ENCODE measurements at regions not wholly inside any gene's neighbourhood (a gene's known extent, or its start where the extent isn't known, plus 50 kb on each side); places are given as distances from the start of the nearest gene placed in this dataset.

DNA sequence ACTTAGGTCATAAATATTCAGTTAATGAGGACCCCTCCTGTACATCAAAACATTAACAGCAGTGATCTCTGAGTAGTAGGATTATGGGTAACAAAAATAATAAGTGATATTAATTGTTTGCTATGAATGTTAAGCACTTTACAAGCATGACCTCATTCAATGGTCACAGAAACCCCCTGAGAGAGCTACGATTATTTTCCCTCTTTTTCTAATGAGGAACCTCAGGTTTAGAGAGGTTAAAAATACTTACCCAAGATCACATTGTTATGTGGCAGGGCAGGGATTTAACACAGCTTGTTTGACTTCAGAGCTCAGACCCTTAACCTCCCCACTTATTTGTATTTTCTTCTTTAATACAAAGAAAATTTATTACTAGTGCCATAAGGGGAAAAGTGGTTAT, 228.2 kb downstream of the TBL1XR1 start:
- no peak for DNase-seq

DNA sequence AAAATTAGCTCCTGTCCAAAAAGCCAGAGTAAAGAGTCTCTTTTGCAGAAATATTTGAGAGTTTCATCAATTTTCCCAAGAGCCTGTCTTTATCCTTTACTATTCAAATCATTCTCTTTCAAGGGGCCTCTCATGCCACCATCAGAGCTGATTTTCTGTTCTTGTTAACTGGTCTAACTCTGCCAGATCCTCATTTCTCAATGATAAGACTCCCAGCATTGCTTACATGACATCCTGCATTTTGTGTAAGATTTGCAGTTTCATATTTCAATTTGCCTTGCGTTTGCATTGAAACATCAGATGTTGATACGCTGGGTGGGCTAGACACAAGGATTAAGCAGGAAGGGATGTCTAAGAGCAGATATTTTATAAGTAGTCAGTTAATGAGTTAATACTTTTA, 228.7 kb downstream of the TBL1XR1 start:
- DNase-seq: no peak

DNA sequence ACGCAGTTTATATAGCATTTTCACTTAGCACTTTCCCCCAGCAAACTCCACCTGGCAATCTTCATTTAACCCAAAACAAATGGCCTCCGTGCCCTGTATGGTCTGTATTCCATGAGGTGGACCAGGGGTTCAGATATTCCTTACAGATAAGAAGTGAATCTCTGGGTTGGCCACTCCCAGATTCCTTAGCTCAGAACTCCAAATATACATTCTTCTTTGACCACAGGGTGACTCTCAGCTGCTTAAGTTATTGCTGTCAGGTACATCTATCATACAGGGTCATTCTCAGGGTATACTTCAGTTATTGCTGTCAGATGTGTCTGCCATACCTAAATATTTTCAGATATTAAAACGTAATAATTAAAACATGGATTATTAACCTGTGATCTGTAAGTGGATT, 229.8 kb downstream of the TBL1XR1 start:
- no peak for DNase-seq

DNA sequence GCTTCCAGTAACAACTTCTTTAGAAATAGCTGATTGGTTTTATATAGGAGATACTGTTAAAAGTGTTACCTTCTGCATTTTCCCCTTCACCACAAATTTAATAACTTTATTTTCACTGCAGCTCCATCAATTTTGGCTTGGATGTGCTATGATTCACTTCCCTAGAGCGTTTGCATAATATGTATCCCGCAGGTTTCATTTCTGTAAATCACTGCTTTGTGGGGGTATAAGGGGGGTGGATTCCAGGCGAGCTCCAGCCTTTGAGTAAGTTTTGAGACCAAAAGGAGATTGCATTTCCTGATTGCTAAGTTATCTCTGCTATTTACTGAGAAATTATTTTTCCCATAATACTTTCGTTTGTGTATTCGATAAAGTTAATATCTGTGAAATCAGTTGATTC, 232.6 kb downstream of the TBL1XR1 start:
- DNase-seq: no peak

DNA sequence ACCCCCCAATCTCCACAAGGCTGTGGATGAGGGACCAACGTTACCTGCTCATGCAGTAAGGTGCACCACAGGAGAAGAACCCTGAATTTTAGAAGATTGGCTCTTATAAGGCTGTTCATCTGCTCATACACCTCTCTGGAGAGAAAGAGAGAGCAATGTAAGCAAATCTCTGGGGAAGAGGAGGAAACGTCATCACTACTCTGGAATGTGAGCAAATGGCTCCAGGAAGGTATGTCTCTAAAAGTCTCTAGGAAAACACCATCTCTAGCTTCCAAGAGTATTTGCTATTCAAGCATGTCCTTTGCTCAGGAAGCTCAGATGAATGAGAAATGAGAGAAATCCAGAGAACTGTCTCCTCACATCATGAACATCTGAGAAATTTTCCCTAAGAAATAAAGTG, 235.4 kb downstream of the TBL1XR1 start:
- no peak for DNase-seq

DNA sequence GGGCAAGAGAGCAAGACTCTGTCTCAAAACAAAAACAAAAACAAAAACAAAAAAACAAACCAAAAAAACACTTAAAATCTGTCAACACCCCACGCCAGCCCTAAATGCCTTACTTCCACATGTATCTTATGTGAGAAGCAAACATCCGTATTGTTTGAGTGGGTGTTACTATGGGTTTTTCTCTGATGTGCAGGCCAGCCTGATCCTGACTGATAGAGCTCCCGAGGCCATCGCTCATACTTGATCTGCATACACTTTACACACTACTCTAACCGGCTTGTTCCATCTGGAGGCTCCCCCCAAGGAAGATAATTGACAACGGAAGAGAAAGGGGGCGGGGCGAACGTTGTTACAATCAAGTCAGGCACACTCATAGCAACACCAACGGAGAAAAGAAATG, 237.4 kb downstream of the TBL1XR1 start:
- no peak for DNase-seq

DNA sequence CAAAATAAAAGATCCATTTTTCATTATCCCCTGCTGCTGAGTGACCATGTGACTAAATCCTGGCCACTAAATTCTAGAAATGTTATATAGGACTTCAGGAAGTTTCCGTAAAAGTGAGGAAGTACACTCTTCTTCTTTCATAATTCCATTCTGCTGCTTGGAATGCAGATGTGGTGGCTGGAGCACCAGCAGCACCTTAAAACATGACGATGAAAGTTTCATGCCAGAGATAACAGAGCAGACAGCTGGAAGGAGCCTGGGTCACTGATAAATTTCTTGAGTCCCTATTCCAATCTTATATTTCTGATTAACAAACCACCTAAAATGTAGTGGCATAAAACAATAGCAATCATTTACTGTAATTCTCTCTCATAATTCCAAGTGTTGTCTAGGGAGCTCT, 238.7 kb downstream of the TBL1XR1 start:
- no peak for DNase-seq

DNA sequence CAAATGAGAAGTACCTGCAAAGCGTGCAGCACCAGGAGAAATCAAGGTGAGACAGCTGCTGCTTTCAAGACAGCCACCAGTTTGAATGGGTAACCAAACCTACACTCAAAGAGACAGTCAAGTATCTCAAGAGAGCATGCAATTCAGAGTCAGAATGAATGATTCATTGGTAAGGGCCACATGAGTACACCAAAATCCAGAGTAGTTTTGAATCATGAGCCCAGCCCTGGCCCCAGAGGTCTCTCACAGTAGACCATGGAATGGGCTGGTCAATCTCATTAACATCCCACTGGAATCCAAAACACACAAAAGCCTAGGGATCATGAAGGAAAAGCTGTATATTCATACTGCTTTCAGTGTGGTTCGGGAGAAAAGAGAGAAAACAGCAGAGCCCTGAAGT, 242.8 kb downstream of the TBL1XR1 start:
- no peak for DNase-seq

DNA sequence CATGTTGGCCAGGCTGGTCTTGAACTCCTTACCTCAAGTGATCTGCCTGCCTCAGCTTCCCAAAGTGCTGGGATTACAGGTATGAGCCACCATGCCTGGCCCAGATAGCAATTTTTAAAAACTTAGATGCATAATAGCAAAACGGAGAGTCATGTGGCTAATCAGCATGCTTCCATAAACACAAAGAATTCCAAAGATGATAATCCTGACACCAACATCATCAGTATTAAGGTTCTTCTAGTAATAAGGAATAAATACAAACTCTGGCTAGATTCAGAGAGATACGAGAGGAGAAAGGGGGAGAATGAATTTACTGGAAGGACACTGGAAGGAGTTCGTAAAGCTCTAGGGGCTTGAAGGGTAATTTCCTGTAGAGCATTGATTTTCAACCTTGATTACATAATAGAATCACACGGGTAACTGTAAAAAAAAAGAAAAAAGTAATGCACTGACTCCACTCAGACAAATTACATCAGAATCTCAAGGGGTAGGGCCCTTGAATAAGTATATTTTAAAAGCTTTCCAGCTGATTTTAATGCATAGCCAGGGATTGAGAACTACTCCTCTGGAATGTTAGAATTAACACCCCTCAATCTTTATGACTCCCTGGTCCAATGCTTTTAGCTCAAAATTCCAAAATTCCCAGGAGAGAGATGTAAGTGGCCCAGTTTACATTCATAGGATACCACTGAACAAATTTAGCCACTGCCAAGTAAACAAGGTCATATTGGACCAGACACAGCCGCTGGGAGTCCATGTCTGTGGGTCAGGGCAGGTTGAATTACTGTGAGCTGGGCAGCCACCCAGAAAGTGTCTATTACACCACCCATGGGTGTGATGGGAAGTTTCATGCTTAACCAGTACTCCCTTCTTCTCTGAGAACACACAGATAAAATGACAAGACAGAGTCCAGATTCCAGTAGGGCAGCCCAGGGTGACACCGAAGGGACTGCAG, 243.9 kb downstream of the TBL1XR1 start:
- no peak for DNase-seq

DNA sequence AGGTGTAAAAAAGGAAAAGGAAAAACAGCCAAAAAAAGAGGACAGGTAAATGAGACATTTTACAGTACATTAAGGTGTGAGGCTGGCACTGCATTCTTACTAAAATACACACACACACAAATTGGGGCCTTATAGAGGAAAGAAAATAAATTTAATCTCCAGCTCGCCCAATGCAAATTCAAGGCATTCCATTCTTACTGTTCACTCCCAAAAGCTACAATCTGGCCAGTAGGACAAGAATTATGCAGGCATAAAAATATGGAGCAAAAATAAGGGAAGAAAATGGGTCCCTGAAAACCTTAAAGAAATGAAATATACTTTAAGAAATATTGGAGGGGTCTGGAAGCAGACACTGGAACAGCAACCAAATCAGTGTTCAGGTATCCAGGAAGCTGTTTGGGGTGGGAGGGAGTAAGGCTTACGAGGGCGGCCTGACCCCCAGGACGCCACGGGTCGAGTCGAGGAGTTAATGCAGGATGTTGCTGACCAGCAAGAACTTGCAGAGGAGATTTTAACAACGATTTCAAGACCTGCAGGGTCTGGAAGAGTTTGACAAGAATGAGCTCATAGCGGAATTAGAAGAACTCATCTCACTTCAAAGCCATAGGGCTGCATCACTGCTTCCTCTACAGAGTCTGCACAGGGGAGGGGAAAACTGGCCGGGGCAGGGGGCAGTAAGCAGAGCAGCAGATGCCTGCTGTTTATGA, 245.5 kb downstream of the TBL1XR1 start:
- DNase-seq: no peak

DNA sequence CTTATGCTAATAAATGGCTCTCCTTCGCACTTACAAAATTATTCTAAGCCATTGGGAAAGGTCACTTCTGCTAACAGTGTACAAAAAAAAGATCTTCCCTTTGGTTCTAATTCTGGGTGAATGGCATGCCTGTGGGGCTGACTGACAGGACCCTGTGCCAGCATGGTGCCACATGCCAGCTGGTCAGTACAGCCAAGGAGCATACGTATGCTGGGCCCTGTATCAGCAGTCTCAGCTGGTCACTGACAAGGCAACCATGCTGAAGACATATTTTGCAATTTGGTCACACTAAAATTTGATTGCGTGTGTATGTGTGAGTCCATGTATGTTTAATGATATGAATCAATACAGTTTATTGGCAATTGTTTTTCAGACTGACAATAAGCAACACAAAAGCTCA, 246.1 kb downstream of the TBL1XR1 start:
- DNase-seq: no peak

DNA sequence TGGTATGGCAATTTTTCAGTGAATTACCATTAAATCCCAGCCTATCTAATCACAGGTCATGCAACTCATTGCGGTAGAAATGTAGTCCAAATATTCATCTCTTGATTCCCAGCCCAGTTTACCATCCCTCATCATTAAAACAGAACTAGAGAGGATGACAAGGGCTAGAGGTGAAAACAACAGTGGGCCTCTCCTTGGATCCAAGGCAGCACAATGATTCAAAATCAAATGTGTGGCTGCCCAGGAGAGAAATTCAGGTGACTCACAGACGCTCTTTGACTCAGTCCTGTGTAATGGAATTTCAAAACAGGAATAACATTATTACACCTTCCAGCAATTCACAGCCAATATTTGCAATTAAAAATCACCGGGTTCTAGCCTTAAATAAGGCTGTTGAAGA, 246.5 kb downstream of the TBL1XR1 start:
- DNase-seq: no peak

DNA sequence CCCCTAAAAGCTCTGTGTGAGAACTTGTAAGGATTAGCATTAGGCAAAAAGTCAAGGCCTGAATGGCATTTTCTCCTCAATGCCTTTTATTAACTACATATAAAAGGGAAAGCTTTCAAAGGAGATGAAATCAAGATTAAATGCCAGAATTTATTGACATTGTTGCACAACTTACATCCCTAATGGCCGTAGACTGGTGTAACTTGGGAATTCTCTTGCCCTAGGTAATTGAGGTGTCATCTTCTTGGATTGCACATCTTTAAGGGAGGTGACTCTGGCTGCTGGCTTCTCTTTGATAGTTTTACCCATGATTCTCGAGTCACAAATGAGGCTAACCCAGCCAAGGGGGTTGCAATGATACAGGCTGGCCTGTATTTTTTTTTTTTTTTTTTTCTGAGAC, 249.1 kb downstream of the TBL1XR1 start:
- no peak for DNase-seq

DNA sequence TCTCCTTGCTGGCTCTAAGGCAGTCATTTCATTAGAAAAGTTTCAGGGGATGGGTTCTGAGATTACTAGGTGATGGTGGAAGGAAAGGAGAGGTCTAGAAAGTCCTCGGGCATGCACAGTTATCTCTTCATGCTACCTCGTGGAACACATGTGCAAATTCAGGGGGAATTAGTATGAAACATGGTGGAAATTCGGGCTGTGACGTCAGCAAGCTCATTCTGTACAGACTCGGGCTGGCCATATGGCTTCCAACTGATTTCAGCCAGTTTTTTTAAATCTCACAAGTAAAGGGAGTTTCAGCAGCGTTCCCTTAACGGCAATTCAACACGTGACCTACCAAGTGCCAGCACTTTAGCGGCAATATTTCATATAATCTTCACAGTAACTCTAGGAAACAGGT, 251.1 kb downstream of the TBL1XR1 start:
- DNase-seq: no peak

DNA sequence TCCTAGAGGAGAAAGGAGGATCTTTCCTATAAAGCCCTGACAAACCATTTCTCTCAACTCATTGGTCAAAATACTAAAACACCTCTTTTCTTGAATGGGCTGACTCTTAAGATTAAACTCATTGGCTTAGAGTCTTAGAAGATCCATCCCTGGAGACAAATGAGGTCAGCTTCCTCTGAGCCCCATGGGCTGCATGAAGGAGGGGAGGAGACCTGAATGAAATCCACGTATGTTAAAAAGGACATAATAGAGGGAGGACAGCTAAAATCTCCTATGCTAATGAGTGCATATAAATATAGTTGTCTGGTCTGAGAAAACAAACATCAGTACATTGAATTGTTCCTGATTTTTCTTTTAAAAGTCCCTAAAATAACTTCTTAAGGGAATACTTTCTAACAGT, 255.0 kb downstream of the TBL1XR1 start:
- no peak for DNase-seq

DNA sequence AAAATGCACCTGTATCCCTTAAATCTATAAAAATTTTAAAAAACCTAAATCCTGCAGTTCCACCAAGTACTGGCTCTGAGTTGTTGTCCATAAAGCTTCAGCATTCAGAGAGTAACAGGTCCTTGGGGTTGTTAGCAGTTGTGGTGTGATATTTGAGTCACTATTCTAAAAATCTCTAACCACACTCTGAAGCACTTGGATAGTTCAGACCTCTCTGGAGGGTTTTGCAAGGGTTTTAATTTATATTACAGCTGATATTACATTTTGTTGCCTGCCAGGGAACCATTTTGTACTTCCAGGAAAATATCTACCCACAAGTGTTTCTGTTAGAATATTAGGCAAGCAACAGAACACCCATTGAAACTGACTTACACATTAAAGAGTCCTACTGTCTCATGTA, 255.6 kb downstream of the TBL1XR1 start:
- DNase-seq: no peak

DNA sequence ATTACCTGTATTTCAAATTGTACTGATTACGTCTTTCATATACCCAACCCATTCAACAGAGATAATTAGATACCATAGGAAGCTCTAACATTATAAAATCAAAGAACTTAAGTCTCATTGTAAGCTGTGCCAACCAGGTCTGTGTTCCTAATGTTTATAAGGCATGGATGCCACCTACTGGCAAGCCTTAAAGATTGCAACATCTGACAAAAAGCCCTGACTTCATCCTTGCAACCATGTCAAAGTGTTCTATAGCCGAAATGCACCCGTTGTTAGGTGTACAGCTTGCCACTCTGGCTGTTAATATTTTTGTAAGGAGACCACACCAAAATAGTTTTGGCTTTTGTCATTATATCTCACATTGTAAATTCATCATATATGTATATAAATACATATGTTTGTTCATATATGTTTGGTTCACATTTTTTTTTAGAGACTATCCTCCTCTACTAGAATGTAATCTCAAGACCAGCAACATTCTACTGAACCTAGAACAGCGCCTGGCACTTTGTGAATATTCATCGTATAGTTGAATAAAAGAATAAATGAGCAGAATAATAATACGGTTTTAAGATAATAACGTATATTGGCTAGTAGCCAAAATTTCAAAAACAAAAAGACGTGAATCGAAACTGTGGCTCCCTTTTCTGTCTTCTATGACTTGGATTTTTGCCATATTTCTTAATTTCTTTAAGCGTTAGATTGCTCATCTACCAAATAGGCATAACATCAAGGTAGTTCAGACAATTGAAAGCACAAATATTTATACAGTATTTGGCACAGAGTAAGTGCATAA, 258.1 kb downstream of the TBL1XR1 start:
- peak; percentile 6 for DNase-seq

DNA sequence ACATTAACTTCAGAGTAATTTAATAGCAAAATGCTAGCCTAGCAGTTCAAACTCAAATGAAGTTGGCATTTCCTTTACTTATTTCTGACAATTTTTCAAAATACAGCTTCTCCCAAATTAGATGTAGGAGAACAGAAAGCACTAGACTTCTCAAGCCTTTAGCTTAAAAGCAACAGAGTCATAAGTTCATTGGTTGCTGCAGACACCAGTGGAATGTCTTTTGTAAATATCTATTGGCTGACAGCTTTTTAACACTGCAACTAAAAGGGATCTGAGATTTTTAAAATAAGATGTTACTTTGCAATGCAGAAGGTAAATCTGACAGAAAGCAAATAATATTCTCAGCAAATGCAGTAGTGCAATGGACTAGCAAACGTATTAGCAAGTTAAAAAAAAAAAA, 259.3 kb downstream of the TBL1XR1 start:
- no peak for DNase-seq

DNA sequence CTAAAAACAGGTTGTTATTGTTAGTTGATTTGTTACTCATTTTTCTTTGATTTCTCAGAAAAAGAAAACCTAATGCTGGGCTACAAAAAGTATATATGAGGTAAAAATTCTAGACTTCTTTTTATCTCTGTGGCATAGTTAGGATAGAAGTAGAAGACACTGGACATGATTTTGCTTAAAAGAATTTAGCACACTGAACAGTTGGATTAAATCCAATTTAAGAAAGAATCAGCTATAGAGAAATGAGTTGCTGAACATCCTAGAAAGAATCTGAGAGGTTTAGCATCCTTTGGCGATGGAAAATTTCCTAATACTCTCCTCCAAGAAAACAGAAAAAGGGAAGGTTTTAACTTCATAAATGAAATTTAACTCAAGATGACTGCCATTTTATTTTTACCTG, 259.7 kb downstream of the TBL1XR1 start:
- DNase-seq: no peak

DNA sequence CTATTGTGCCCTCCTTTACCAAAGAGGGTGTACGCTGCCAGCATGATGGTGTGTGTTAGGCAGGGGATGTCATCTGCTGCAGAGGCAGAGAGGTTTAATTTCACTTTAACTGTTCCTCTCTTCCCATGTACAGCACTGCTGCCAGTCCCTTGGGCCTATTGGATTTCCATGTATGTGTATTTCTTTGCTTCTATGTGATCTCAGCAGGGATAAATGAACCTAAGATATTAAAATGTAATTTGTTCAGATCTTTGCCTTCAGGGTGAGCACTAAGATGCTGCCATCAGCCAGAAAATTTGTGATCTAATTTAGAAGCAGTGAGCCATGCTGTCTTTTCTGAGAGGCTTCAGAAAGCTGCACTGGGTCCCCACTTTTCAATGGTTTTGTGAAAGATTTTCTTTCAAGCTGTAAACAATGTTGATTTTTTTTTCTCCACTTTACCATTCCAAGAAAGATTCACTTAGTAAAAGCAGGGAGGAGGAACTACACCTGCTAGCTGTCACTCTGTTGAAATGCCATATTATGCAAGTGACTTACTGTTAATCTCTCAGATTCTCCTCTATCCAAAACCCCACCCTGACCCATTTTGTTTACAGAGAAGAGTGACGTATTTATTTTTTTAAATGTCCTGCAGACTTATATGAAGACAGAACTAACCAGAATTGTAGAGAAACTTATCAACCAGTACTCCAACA, 261.9 kb downstream of the TBL1XR1 start:
- DNase-seq: no peak

DNA sequence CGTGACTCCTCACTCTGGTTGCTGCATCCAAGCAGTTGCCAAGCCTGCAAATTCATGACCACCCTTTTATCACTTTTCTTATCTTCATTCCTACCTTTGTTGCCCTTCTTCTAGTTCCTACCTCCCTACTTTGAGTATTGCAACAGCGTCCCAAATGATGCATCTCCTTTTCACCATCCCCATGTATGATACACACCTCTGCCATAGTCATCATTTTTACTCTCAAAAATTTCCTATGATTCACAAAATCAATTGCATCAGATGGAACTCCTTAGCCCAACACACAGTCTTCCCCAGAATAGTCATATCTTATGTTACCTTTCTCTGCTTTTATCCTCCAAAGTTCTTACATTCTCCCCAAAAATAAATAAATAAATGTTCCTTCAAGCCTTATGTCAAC, 262.6 kb downstream of the TBL1XR1 start:
- no peak for DNase-seq

DNA sequence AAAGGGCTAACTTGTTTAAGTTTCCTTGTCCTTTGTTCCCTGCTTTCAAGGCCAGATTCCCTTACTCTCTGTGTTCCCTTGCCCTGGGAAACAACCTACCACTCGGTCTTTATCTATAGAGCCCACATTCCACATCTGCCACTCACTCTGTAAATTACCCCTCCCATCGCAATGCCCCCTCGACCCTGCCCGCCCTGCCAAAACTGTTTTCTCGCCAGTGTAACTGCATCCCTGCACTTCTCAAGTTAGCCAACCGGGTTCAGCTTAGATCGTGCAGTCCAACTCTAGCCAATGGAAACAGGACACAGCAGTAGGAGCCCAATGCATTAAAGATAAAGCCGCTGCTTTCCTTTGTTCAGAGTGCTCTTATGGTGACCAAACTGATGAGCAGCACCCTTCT, 263.6 kb downstream of the TBL1XR1 start:
- DNase-seq: no peak

DNA sequence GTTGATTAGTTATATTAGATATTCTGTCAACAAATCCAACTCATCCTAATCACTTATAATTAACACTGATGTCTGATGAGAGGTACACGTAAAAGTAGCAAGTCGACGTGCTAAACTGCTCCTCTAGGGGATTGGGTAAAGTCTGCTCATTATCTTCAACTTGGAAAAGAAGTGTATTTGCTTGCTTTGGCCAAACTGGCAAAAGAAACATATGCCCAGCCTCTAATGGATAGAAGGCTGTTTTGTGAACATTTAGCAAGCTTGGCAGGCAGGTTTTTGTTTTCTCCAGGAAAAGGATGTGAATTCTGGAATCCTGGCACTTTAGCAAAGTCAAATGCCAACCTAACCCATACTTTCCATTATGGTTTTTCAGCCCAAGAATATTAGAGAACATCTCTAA, 264.8 kb downstream of the TBL1XR1 start:
- DNase-seq: no peak

Data from activated CD4-positive, alpha-beta T cell treated with anti-CD3 and anti-CD28 coated beads, Interleukin-2, amount 50 U/mL, for 1 hour (primary cell).